Fibroblast of the aortic adventitia (primary cell): ENCODE measurements at regions not wholly inside any gene's neighbourhood (a gene's known extent, or its start where the extent isn't known, plus 50 kb on each side); places are given as distances from the start of the nearest gene placed in this dataset.
"Not testable (repeated sequence)": the region's sequence is repeated elsewhere in the genome, so short reads cannot be mapped to it uniquely, and the experiment has no call there.

Source experiments
- DNase-seq: peaks from one replicate; pipeline ENCODE4 v3.0.0-alpha.2; 2010; ENCODE audit warnings: low read depth
- H3K4me3 ChIP-seq: 2 replicates; pipeline ENCODE4 v1.5.1; 2011; ENCODE audit warnings: low read depth, mild to moderate bottlenecking, control low read depth, low read length, moderate library complexity
- CTCF ChIP-seq: IDR thresholded peaks from 2 replicates; pipeline ENCODE4 v1.5.1; 2011; ENCODE audit warnings: mild to moderate bottlenecking, low read length, control low read depth, inconsistent platforms; ENCODE audit not compliant: insufficient read depth

- no peak overlapping the region for H3K4me3 ChIP-seq
- TF ChIP-seq CTCF: no peak
- DNase-seq: no peak
Observed at GRCh38 chr12:63013302-63013701, 78.4 kb upstream of the PPM1H start.

- no peak for TF ChIP-seq CTCF
- no peak for DNase-seq
- no peak overlapping the region for H3K4me3 ChIP-seq
Observed at GRCh38 chr12:63010698-63011097, 75.7 kb upstream of the PPM1H start.

- no peak overlapping the region for H3K4me3 ChIP-seq
- no peak for DNase-seq
- TF ChIP-seq CTCF: no peak
Observed at GRCh38 chr12:63008372-63008771, 73.4 kb upstream of the PPM1H start.

GRCh38 chr12:63007726-63008125, 72.8 kb upstream of the PPM1H start:
- H3K4me3 ChIP-seq: no peak overlapping the region
- DNase-seq: no peak
- TF ChIP-seq CTCF: no peak

GRCh38 chr12:63006536-63006935, 71.6 kb upstream of the PPM1H start:
- TF ChIP-seq CTCF: no peak
- H3K4me3 ChIP-seq: no peak overlapping the region
- DNase-seq: no peak

- no peak for TF ChIP-seq CTCF
Observed at GRCh38 chr12:63005382-63005781, 70.4 kb upstream of the PPM1H start.

GRCh38 chr12:63003223-63003819, 68.4 kb upstream of the PPM1H start:
- no peak overlapping the region for H3K4me3 ChIP-seq
- no peak for TF ChIP-seq CTCF
- DNase-seq: no peak

More at GRCh38 chr12:63005382-63005781, 70.4 kb upstream of the PPM1H start:
- no peak overlapping the region for H3K4me3 ChIP-seq
- DNase-seq: no peak

GRCh38 chr12:63002059-63002458, 67.1 kb upstream of the PPM1H start:
- H3K4me3 ChIP-seq, DNase-seq: not testable (repeated sequence)
